Stimulated activated CD4-positive, alpha-beta T cell treated with anti-CD3 and anti-CD28 coated beads, TNF-alpha, amount 100 ng/mL, for 24 hours (primary cell): ENCODE measurements at regions not wholly inside any gene's neighbourhood (a gene's known extent, or its start where the extent isn't known, plus 50 kb on each side); places are given as distances from the start of the nearest gene placed in this dataset.
"Not testable (repeated sequence)": the region's sequence is repeated elsewhere in the genome, so short reads cannot be mapped to it uniquely, and the experiment has no call there.

Experiments used
- DNase-seq, 3 experiments: peaks; one replicate each; pipeline ENCODE4 v3.0.0-alpha.2; 2020; ENCODE audit warnings: low read depth in 3 of 3

DNA sequence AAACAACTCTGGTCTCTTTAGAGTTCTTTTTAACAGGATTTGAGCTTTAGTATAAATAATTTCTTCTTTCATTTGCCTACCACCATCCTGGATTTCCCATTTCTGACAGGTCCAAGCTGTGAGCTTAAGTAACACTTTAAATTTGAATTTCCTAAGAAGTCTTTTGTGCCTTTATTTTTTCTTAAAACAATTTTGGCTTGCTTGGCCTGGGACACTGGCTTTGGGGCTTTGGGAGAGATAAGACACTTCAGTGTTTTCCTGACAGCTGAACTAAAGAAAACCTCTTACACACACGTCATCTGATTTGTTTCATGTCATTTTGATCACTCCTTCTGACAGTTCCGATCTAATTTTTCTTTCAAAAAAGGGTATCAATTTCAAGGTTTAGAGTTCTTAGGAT is 121.3 kb upstream of the BMPER start:
- DNase-seq = no peak

DNA sequence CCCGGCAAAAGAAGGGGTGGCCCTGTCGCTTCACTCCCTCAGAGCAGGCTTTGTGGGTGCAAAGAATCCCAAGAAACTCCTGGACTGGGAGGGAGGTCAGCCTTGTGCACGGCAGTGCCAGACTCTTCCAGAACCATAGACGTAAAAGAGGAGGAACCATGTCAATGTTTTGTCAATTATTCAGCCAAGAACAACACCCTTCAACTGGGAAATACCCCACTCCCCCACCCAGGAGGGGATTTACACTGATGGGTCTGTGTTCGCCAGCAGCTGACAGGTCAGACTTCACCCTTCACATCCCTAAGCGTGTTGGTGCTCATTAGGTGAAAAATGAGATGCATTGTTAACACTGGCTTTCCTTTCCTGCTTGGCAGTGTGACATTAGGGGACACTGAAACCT is 116.8 kb upstream of the BMPER start:
- DNase-seq = no peak

DNA sequence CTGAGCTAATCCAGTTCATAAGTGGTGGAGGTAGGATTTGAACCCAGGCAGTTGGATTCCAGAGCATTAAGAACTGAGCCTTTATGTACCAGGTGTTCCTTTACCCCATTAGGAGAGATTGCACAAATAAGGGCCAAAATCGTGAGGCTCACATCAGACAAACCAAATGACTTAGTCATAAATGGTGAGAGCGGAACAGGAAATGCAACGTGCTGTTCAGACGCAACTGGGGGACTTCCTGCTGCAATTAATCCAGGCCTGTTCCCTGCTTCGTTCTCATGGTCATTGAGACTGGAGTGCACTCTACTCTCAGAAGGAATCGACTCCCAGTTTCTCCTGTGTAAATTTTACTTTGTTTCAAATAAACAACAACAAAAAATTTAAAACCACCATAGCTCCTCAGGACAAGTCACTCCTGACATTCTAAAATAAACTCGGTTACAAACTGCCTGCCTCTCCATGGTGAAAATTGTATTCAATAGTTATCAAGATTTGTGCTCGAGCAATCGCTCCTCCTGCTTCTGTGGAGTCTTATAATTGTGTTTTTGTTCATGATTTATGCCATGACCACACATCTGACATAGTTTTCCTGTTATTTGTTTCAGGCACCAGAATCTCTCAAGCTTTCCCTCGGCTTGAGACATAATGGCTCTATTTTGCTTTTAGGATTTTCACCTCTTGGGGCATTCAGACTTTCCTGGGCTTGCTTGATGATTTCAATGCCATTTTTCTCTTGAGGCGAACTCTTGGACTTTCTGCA is 115.3 kb upstream of the BMPER start:
- DNase-seq = no peak

DNA sequence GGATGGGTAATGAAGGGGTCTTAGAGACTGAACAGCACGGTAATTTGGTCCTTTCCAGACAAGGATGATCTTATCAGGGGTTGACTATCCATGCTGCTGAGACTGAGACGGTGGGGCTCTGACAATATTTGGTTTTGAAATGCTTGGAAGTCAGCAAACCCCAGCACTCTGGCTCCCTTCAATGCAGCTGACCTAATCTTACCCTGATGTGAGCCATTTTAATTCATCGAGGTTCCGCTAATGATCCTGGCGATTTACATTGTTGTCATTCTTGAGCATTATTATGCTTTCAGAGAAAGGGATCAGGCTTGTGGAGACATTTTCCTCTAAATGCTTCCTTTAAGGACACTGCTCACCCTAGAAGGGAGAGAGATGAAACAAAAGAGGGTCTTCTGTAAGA is 114.6 kb upstream of the BMPER start:
- no peak for DNase-seq

DNA sequence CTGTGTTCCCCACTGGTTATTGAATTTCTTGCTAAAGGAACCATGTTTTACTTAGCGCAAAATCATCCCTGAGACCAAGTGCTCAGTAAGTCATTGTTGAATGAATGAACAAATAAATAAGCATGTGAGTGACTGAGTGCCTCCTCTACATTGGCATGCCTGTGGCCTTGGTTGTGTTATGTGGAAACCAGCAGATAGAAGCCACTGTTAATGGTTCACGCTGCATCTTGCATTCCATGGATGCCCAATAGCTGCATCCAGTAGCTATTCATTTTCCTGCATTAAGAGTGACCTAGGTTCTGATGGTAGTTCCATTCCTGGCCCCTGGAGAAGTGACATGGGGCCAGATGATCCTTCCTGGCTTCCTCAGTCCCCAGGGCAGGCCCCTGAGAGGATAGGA is 113.3 kb upstream of the BMPER start:
- no peak for DNase-seq

DNA sequence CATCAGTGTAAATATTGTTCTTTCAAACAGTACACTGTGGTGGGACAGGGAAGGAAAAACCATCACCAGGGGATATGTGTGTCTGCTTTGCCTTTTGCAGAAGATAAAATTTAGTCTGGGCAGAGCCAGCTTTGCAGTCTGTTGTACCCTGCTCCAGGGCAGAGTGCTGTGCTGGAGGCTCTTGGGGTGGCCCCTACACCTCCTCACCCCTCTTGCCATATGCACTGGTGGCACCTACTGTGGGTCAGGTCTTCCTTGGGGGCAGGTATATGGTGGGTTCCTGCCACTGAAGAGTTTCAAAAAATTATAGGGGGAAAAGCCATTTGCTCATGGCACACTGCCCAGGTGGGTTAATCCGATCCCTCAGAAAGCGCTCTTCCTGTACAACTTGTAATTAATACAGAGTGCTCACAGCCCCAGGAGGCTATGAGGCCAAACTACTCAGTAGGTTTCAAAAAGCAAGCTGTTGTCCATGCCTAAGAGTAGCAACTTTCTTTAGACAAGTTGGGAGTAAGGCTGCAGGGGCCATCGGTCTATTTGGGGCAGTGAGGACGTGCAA is 112.7 kb upstream of the BMPER start:
- no peak for DNase-seq

DNA sequence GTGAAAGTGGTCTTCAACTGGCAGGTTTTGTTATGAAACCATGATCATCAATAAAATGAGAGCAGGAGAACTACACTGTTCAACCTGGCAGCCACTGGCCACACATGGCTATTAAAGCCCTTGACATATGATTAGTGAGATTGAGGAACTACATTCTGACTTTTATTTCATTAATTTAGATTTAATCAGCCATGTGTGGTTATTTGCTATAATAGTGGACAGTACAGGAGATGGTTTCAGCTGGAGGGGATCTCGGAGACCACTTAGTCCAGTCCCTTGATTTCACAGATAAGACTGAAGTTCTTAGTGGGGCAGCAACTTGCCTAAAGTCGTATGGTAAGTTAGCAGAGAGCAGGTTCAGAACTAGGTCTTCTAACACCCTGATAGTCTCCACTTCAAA is 111.7 kb upstream of the BMPER start:
- DNase-seq = no peak

DNA sequence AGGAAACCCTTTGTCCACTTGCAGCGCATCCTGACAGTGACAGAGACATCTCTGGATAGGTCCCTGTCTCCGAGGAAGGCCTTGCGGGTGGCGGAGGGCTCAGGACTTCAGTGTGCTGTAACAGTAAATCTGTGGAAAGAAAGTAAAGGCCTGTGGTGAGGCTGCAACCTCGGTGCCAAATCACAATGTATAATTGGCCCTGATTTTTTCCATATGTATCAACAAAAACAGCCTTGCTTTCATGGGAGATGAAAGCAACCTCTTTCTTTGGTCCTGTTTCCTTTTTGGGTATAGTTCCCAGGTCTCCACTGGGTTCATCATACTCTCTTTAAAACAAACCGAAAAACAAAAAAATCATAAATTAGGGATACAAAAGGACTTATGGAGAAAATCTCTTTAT is 110.9 kb upstream of the BMPER start:
- DNase-seq = no peak

DNA sequence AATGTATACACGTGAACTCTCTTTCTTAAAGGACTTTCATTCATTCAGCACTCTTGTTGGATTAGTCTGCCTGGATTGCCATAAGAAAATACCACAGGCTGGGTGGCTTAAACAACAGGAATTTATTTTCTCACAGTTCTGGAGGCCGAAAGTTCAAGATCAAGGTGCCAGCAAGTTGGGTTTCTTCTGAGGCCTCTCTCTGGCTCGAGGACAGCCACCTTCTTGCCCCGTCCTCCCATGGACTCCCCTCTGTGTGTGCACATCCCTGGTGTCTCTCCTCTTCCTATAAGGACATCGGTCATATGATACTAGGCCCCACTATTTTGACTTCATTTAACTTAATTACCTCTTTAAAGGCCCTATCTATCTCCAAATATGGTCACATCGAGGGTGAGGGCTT is 110.4 kb upstream of the BMPER start:
- DNase-seq = no peak

DNA sequence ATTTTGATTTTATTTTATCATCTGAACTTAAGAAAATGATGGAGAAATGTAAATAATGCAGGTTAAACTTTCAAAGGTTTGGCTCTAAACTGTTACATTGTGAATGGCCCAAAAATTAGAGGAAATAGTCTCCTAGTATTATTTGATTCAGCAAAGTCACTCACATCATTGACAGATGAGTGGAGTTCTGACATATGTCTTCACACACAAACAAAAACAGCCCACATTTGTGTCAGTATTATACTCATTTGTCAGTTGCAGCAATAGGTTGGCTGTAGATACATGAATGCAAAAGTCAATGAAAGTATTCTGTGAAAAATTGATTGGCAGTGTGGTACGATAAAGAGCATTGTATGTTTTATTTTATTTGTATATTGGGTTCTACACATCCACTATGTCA is 108.8 kb upstream of the BMPER start:
- no peak for DNase-seq

DNA sequence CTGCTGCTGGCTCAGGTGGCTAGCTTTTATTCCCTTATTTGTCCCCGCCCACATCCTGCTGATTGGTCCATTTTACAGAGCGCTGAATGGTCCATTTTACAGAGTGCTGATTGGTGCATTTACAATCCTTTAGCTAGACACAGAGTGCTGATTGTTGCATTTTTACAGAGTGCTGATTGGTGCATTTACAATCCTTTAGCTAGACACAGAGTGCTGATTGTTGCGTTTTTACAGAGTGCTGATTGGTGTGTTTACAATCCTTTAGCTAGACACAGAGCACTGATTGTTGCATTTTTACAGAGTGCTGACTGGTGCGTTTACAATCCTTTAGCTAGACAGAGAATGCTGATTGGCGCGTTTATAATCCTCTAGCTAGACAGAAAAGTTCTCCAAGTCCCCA is 107.8 kb upstream of the BMPER start:
- DNase-seq = not testable (repeated sequence)

DNA sequence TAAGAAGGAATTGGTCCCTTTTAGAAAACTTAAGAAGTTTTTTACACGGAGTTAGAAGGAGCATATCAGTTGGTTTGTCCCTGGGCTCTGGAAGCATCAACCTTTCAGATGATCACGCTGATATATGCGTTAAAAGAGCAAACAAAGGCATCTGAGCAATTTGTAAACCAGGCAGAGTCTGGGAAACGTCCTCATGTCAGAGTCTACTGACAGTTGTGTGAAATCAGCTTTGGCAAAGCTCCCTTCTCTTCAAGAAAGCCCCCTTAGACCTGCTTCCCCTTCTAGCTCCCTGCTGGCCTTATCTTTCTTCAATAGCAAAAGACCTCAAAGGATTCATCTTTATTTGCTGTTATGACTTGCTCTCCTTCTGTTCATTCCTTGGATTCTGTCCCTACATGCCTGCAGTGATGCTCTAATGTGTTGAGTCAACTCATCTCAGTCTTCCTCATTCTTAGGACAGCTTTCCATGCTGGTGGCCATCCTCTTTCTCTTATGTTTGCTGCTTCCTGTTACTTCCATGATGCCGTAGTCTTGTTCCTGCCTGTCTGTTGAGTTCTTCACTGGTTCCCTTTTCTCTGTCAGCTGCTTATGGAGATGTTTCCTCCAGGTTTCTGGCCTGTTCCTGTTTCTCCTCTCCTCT is 106.5 kb upstream of the BMPER start:
- DNase-seq = no peak

DNA sequence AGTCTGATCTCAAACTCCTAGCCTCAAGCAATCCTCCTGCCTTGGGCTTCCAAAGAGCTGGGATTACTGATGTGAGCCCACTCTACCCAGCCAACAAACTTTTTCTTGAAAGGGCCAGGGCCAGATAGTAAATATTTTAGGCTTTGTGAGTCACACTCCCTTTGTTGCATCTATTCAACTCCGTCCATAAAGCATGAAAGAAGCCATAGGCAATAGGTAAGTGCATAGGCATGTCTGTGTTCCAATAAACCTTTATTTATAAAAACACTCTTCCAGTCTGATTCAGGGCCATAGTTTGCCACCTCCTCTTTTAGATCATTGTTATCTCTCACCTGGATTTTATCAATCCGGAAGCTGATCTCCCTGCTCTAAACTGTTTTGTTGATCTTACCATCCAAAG is 105.6 kb upstream of the BMPER start:
- DNase-seq = no peak

DNA sequence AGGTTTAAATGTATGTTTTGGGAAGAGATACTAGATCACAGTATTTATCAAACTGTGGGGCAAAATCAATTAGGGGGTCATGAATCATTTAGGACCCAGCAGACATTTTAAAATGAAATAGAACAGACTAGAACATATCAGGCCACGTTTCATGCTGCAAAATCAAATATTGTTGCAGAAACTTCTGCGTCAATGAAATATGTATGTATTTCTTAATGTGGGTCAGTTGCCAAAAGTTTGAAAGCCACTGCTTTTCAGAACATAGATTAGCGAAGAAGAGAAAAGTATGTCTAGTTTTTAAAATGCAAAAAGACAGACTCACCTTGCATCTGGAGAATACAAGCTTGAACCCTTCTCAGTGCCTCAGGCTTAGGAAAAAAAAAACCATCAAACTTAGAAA is 102.7 kb upstream of the BMPER start:
- no peak for DNase-seq

DNA sequence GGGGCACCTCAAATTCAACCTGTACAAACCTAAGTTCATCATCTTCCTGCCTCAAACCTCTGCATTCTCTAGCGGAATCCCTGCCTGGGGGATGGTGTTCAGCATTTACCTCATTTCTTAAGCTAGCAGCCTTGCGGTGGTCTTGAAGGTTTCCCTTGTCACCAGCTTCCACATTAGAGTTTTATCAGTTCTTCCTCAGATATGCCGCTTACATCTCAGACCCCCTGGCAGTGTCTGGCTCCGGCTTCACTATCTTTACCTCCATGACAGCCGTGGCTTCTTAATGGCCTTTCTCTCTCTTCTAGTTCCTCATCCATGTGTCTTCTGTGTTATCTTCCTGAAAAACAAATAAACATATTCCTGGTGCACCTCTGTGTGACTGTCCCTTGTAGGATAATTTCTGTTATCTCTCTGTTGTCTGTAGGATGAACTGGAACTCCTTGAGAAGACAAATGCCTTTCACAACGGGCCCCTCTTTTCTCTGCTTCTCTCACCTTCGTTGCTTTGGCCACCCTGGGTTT is 101.1 kb upstream of the BMPER start:
- DNase-seq = no peak

DNA sequence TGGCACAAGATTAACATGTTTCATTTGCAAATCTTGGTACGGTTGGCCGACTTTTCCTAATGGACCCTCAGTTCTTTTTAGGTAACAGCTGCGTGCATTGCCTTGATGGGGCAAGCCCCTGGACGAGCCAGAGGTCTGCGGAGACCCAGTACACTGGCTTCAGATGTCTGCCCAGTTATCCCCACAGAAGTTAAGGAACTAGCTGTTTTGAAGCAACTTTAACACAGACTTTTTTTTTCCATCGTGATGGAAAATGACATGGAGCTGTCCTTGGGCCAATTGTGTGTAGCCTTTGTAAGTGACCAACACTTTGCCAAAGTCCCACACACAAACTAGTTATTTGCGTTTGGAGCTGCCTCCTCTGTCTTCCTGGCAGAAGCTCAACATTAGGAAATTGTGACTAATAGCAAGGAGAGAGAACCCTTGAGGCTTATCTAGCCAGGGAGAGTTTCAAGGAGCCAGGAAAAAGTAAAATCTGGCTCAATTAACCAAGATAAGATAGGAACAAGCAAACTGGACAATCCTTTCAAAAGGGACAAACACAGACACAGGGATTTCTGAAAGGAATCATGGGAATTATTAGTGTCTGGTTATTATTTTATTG is 99.6 kb upstream of the BMPER start:
- no peak for DNase-seq

DNA sequence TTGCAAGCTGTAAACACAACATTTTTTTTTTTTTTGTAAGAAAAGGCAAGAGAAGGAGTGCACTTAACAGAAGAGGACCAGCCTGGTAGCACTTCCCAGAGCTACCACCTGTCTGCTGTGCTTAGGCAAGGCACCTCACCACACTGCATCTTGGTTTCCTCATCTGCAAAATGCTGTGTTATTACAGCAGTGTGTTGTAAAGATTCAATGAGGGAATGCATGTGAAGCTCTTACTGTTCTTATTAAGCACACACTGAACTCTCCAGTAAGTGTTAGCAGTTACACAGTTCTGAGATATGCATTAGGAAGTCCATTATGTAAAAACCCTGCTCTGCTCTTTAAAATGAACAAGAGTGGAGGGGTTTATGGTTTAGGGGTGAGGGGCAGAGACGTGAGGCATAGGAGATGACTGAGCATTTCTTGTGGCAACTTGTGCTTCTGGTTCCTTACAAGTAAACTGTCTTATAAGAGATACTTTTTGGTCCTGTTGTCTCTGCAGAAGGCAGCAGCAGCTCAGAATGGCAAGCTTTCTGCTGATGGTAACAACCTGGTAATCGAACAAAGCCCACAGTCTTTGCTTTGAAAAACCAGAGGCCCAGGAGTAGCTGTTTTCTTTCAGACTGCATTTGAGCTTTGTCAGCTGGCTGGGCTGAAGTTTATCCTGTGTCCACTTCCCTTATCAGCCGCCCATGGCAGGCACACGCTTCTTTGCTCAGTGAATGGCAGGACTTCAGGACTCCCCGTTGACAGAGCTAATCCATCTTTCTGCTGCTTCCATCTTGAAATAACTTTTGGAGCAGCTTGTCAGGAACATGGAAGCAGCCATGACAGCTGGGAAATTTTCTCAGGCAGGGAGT is 98.8 kb upstream of the BMPER start:
- no peak for DNase-seq

DNA sequence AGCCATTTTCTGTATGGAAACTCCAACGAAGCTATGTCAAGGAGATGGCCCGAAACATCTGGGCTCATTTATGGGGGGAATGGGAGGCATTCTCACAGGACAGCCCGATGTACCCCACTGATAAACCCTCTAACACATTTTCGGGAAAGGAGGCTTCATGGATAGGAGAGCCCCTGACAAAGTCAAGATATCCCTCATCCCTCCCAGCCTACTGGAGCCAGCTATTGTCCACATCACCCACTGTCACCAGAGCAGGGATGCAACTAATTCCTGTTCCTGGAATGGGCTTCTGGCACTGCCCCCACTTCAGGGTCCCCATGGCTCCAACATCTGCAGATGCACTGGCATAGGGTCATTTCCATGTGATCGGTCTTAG is 98.2 kb upstream of the BMPER start:
- no peak for DNase-seq

DNA sequence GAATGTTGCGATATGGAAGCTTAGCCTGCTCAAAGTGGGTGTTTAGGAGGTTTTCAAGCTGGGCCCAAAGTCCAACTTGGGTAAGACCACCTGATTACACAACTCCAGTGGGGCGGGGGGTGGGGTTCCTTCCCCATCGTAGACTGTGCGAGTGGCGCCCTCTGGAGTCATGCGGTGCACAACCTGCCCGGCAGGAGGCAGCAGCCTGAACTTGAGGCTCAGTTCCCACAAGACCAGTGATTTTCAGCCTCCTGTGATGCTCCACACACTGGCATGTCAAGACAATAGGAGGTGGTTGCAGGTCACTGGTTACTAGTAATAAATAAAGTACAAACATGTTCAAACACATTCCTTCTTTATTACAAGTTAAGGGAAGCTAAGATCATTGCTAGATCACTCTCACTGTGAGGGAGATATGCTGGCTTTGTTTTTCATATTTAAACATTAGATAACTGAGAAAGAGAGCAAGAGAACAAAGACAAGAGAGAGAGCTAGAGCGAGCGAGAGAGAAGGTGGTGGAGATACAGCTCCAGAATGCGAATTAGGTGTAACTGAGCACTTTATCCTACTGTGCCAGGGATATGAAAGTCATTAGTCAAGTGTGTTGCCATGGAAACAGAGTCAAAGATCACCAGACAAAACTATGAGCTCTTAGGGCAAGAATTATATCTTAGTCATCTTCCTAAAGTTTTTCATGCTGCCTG is 97.4 kb upstream of the BMPER start:
- peak in 1 of 3 experiments; percentile 7 for DNase-seq

DNA sequence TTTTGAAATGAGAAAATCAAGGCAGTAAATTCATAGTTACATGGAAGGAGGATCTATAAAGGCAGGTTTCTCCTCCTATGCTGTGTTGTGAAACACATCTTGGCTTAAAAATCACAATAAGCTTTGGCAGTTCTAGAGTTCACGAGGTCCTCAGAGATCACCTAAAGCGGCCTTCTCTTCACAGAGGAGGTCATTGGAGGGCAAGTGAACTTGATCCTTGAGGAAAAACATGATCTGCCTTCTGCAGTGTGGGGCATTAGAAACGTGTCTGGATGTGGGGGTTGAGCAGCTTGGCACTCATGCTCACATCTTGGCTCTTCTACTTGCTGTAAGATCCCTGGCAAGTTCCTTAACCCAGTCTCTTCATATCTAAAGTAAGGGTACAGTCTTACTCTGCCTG is 96.1 kb upstream of the BMPER start:
- DNase-seq = no peak

DNA sequence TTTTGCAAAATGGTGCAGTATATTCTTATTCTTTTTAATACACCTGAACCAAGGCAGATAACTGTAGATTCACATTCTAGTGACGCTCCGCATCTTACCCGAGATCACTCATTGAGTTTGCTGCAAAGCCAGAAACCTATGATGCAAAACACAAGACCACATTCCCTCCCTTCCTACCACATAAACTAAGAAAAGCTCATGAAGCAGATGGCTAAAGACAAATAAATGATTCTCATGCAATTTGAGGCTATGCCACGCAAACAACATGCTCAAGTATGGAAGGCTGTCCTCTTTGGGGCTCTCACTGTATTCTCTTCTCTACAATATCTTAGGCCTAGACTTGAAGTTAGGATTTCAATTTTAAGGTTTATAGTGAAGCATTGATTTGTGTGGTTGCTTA is 95.0 kb upstream of the BMPER start:
- DNase-seq = no peak
